Myocyte (in vitro differentiated cells): ENCODE measurements at regions not wholly inside any gene's neighbourhood (a gene's known extent, or its start where the extent isn't known, plus 50 kb on each side); places are given as distances from the start of the nearest gene placed in this dataset.

Source experiments
- DNase-seq: peaks from one replicate; pipeline ENCODE4 v3.0.0-alpha.2; 2012; ENCODE audit warnings: low read depth

- DNase-seq = no peak
These were observed 910.9 kb upstream of the MAP3K7 start for GRCh38 chr6:91497770-91498169.

- DNase-seq = no peak
These were observed 903.9 kb upstream of the MAP3K7 start for GRCh38 chr6:91490671-91491301.

GRCh38 chr6:91487696-91488392 is 901.0 kb upstream of the MAP3K7 start:
- DNase-seq = no peak

GRCh38 chr6:91486200-91486599 is 899.3 kb upstream of the MAP3K7 start:
- no peak for DNase-seq

GRCh38 chr6:91485047-91485446 is 898.2 kb upstream of the MAP3K7 start:
- no peak for DNase-seq

- no peak for DNase-seq
These were observed 896.7 kb upstream of the MAP3K7 start for GRCh38 chr6:91483415-91484105.

GRCh38 chr6:91482498-91482897 is 895.6 kb upstream of the MAP3K7 start:
- DNase-seq = no peak

GRCh38 chr6:91480402-91480801 is 893.5 kb upstream of the MAP3K7 start:
- DNase-seq = no peak

GRCh38 chr6:91477688-91478087 is 890.8 kb upstream of the MAP3K7 start:
- no peak for DNase-seq

- peak; percentile 18 for DNase-seq
These were observed 889.1 kb upstream of the MAP3K7 start for GRCh38 chr6:91476000-91476399.

- DNase-seq = no peak
These were observed 878.5 kb upstream of the MAP3K7 start for GRCh38 chr6:91465393-91465792.

- DNase-seq = no peak
These were observed 877.8 kb upstream of the MAP3K7 start for GRCh38 chr6:91464718-91465117.

- DNase-seq = no peak
These were observed 877.3 kb upstream of the MAP3K7 start for GRCh38 chr6:91464201-91464600.

- DNase-seq = no peak
These were observed 875.4 kb upstream of the MAP3K7 start for GRCh38 chr6:91462241-91462640.

- DNase-seq = no peak
These were observed 866.5 kb upstream of the MAP3K7 start for GRCh38 chr6:91453224-91453878.

GRCh38 chr6:91449539-91449938 is 862.7 kb upstream of the MAP3K7 start:
- DNase-seq = no peak

GRCh38 chr6:91447530-91448254 is 860.8 kb upstream of the MAP3K7 start:
- no peak for DNase-seq

GRCh38 chr6:91447081-91447480 is 860.2 kb upstream of the MAP3K7 start:
- DNase-seq = no peak

- no peak for DNase-seq
These were observed 856.5 kb upstream of the MAP3K7 start for GRCh38 chr6:91443405-91443804.

GRCh38 chr6:91442342-91442741 is 855.5 kb upstream of the MAP3K7 start:
- DNase-seq = no peak

GRCh38 chr6:91438570-91438969 is 851.7 kb upstream of the MAP3K7 start:
- no peak for DNase-seq
